ENCODE measurements at regions not wholly inside any gene's neighbourhood (a gene's known extent, or its start where the extent isn't known, plus 50 kb on each side); places are given as distances from the start of the nearest gene placed in this dataset.
A peak's percentile ranks its signal among the peaks of the same experiment; 100 is the strongest.

GRCh38 chr6:154614101-154614500, 103.6 kb upstream of the CNKSR3 start:
- Histone ChIP-seq H3K27me3 (replicated peaks in 1 of 7) (no peaks in the 10 kb centered on the region), H3K27ac (peak overlapping the region in 7 of 8 donors; percentile 17 to 39 (median 25)), H3K9me3 (no peaks in the 10 kb centered on the region), H3K36me3 (no peaks in the 10 kb centered on the region), H3K4me1 (peaks cover 0 to 13% (median 0%) of the 10 kb centered on the region in 6 donors), H3K4me3 (no peak overlapping the region)
- TF ChIP-seq POLR2A (IDR thresholded peaks at IDR 0.05): no peak
- TF ChIP-seq POLR2AphosphoS5 (IDR thresholded peaks at IDR 0.05): no peak
- TF ChIP-seq CTCF (IDR thresholded peaks at IDR 0.05 in 8 of 11, conservative IDR thresholded peaks at IDR 0.05 in 3 of 11): no peak
- intact Hi-C loops (cut with DNase I; ENCODE audit: low total_unique reads): no loop called here
- no peak for DNase-seq
- 56 to 80% (median 70%) methylated on average over 4 of the region's 4 CpGs for WGBS, 5 donors

- H3K27ac ChIP-seq: peak overlapping the region in 7 of 8 donors; percentile 17 to 39 (median 26)
- no peaks in the 10 kb centered on the region for H3K9me3 ChIP-seq
- intact Hi-C loops (cut with DNase I; ENCODE audit: low total_unique reads): no loop called here
- no peaks in the 10 kb centered on the region for H3K27me3 ChIP-seq (replicated peaks in 1 of 7)
- H3K4me1 ChIP-seq: peaks cover 0 to 13% (median 0%) of the 10 kb centered on the region in 6 donors
- 37 to 85% (median 58%) methylated on average over 4 of the region's 4 CpGs for WGBS, 5 donors
- no peak for TF ChIP-seq POLR2A (IDR thresholded peaks at IDR 0.05)
- TF ChIP-seq CTCF (IDR thresholded peaks at IDR 0.05 in 8 of 11, conservative IDR thresholded peaks at IDR 0.05 in 3 of 11): no peak
- peak in 1 of 3 donors; percentile 33 for TF ChIP-seq POLR2AphosphoS5 (IDR thresholded peaks at IDR 0.05)
- no peak for DNase-seq
- no peaks in the 10 kb centered on the region for H3K36me3 ChIP-seq
- H3K4me3 ChIP-seq: no peak overlapping the region
These were observed 104.2 kb upstream of the CNKSR3 start for GRCh38 chr6:154614641-154615040.

GRCh38 chr6:154615483-154616025, 105.1 kb upstream of the CNKSR3 start:
- Histone ChIP-seq H3K27me3 (replicated peaks in 1 of 7) (no peaks in the 10 kb centered on the region), H3K9me3 (no peaks in the 10 kb centered on the region), H3K4me1 (peaks cover 0 to 13% (median 0%) of the 10 kb centered on the region in 6 donors), H3K36me3 (no peaks in the 10 kb centered on the region), H3K4me3 (no peak overlapping the region), H3K27ac (peak overlapping the region in 5 of 8 donors; percentile 18 to 52 (median 39))
- WGBS, 5 donors: 73 to 85% (median 81%) methylated on average over 16 of the region's 16 CpGs
- intact Hi-C loops (cut with DNase I; ENCODE audit: low total_unique reads): no loop called here
- no peak for DNase-seq
- TF ChIP-seq POLR2AphosphoS5 (IDR thresholded peaks at IDR 0.05): peak; percentile 35 to 56 (median 48)
- TF ChIP-seq POLR2A (IDR thresholded peaks at IDR 0.05): no peak
- TF ChIP-seq CTCF (IDR thresholded peaks at IDR 0.05 in 8 of 11, conservative IDR thresholded peaks at IDR 0.05 in 3 of 11): no peak

- Histone ChIP-seq H3K27me3 (replicated peaks in 1 of 7) (no peaks in the 10 kb centered on the region), H3K4me3 (no peak overlapping the region), H3K4me1 (peaks cover 0 to 13% (median 0%) of the 10 kb centered on the region in 6 donors), H3K27ac (no peak overlapping the region), H3K9me3 (no peaks in the 10 kb centered on the region), H3K36me3 (no peaks in the 10 kb centered on the region)
- no peak for DNase-seq
- 93 to 100% (median 98%) methylated on average over 2 of the region's 2 CpGs for WGBS, 5 donors
- no peak for TF ChIP-seq CTCF (IDR thresholded peaks at IDR 0.05 in 8 of 11, conservative IDR thresholded peaks at IDR 0.05 in 3 of 11)
- intact Hi-C loops (cut with DNase I; ENCODE audit: low total_unique reads): no loop called here
These were observed 106.7 kb upstream of the CNKSR3 start for GRCh38 chr6:154617175-154617574.
